Smooth muscle cell (in vitro differentiated cells): ENCODE measurements at regions not wholly inside any gene's neighbourhood (a gene's known extent, or its start where the extent isn't known, plus 50 kb on each side); places are given as distances from the start of the nearest gene placed in this dataset.

Experiments
- DNase-seq: peaks from one replicate; lab custom pipeline; 2025; ENCODE audit not compliant: unreplicated experiment; lab: John Stamatoyannopoulos, UW
- H2AFZ ChIP-seq: fragments of 200-600 bp; sonication (generic); 2 replicates; pipeline ENCODE4 v1.6.0; 2016; ENCODE audit warnings: antibody characterized with exemption, low read depth, mild to moderate bottlenecking
- H3F3A ChIP-seq: fragments of 200-600 bp; sonication (generic); 2 replicates; pipeline ENCODE4 v1.6.0; 2017; ENCODE audit warnings: antibody characterized with exemption, low read depth
- H3K27ac ChIP-seq: fragments of 200-600 bp; sonication (generic); 2 replicates; pipeline ENCODE4 v1.5.1; 2016; ENCODE audit warnings: low read depth, mild to moderate bottlenecking
- H3K27me3 ChIP-seq: fragments of 200-600 bp; sonication (generic); 2 replicates; pipeline ENCODE4 v1.6.1; 2016; ENCODE audit warnings: low read depth, mild to moderate bottlenecking
- H3K36me3 ChIP-seq: fragments of 200-600 bp; sonication (generic); 2 replicates; pipeline ENCODE4 v1.5.1; 2016; ENCODE audit warnings: low read depth
- H3K4me1 ChIP-seq: fragments of 200-600 bp; sonication (generic); 2 replicates; pipeline ENCODE4 v1.5.1; 2016; ENCODE audit warnings: low read depth
- H3K4me2 ChIP-seq: fragments of 200-600 bp; sonication (generic); 2 replicates; pipeline ENCODE4 v1.6.0; 2016; ENCODE audit warnings: mild to moderate bottlenecking
- H3K4me3 ChIP-seq: fragments of 200-600 bp; sonication (generic); 2 replicates; pipeline ENCODE4 v1.5.1; 2016; ENCODE audit warnings: mild to moderate bottlenecking
- H3K79me2 ChIP-seq: fragments of 200-600 bp; sonication (generic); 2 replicates; pipeline ENCODE4 v1.6.0; 2016; ENCODE audit warnings: low read depth, mild to moderate bottlenecking
- H3K9ac ChIP-seq: fragments of 200-600 bp; sonication (generic); 2 replicates; pipeline ENCODE4 v1.6.0; 2016; ENCODE audit warnings: low read depth
- H3K9me3 ChIP-seq: fragments of 200-600 bp; sonication (generic); replicated peaks from 2 replicates; pipeline ENCODE4 v1.5.1; 2016; ENCODE audit warnings: low read depth
- H4K20me1 ChIP-seq: fragments of 200-600 bp; sonication (generic); 2 replicates; pipeline ENCODE4 v1.6.0; 2016; ENCODE audit warnings: low read depth
- CTCF ChIP-seq: fragments of 200-600 bp; sonication (generic); IDR thresholded peaks from 2 replicates; pipeline ENCODE4 v1.5.1; 2017; ENCODE audit warnings: borderline replicate concordance, mild to moderate bottlenecking, antibody characterized with exemption; ENCODE audit not compliant: insufficient read depth, poor library complexity, severe bottlenecking
- WGBS: methylation state at CpG from one replicate; pipeline ENCODE4 v1.1.7; 2016; ENCODE audit warnings: low lambda C conversion rate; 5-methylcytosine and 5-hydroxymethylcytosine counted together

GRCh38 chr18:52087140-52087539 is 252.9 kb upstream of the DCC start:
- Histone ChIP-seq H3K4me2 (no peak overlapping the region), H3K36me3 (no peaks in the 10 kb centered on the region)
- 87% methylated on average over 2 of the region's 2 CpGs for WGBS

GRCh38 chr18:52090005-52090404 is 250.0 kb upstream of the DCC start:
- Histone ChIP-seq H3K36me3 (no peaks in the 10 kb centered on the region), H3K79me2 (no peaks in the 10 kb centered on the region), H4K20me1 (no peaks in the 10 kb centered on the region), H3K27ac (no peak overlapping the region), H3F3A (no peaks in the 10 kb centered on the region), H3K27me3 (no peaks in the 10 kb centered on the region), H3K9ac (no peak overlapping the region), H3K4me3 (no peak overlapping the region), H3K9me3 (no peaks in the 10 kb centered on the region), H3K4me2 (no peak overlapping the region), H3K4me1 (no peaks in the 10 kb centered on the region), H2AFZ (no peak overlapping the region)
- DNase-seq, result no peak
- no peak for TF ChIP-seq CTCF

More at GRCh38 chr18:52087140-52087539, 252.9 kb upstream of the DCC start:
- Histone ChIP-seq H3K27me3 (no peaks in the 10 kb centered on the region), H3K79me2 (no peaks in the 10 kb centered on the region), H3F3A (no peaks in the 10 kb centered on the region), H4K20me1 (no peaks in the 10 kb centered on the region), H3K9ac (no peak overlapping the region), H3K4me1 (no peaks in the 10 kb centered on the region), H3K27ac (no peak overlapping the region), H3K4me3 (no peak overlapping the region), H2AFZ (no peak overlapping the region), H3K9me3 (no peaks in the 10 kb centered on the region)
- DNase-seq, result no peak
- no peak for TF ChIP-seq CTCF

- Histone ChIP-seq H3K79me2 (no peaks in the 10 kb centered on the region), H3K9ac (no peak overlapping the region), H4K20me1 (no peaks in the 10 kb centered on the region), H3K36me3 (no peaks in the 10 kb centered on the region), H3K9me3 (no peaks in the 10 kb centered on the region), H3K4me3 (no peak overlapping the region), H3K4me1 (no peaks in the 10 kb centered on the region), H3K27ac (no peak overlapping the region), H3F3A (no peaks in the 10 kb centered on the region), H3K27me3 (no peaks in the 10 kb centered on the region), H3K4me2 (no peak overlapping the region), H2AFZ (no peak overlapping the region)
- no peak for DNase-seq
- WGBS, result 88% methylated on average over 1 of the region's 1 CpG
- TF ChIP-seq CTCF, result no peak
Measured at GRCh38 chr18:52093171-52093570, 246.8 kb upstream of the DCC start.

GRCh38 chr18:52118684-52119083 is 221.3 kb upstream of the DCC start:
- Histone ChIP-seq H3F3A (no peaks in the 10 kb centered on the region), H3K36me3 (no peaks in the 10 kb centered on the region), H3K4me2 (no peak overlapping the region), H3K79me2 (no peaks in the 10 kb centered on the region), H3K9ac (no peak overlapping the region), H2AFZ (no peak overlapping the region), H3K27ac (no peak overlapping the region), H3K4me1 (no peaks in the 10 kb centered on the region), H3K4me3 (no peak overlapping the region), H3K27me3 (no peaks in the 10 kb centered on the region), H3K9me3 (no peaks in the 10 kb centered on the region), H4K20me1 (no peaks in the 10 kb centered on the region)
- no peak for DNase-seq
- no peak for TF ChIP-seq CTCF
